Activated B cell treated with CpG ODN at 0.5 μM for 24 hours (primary cell): ENCODE measurements at regions not wholly inside any gene's neighbourhood (a gene's known extent, or its start where the extent isn't known, plus 50 kb on each side); places are given as distances from the start of the nearest gene placed in this dataset.
"Not testable (repeated sequence)": the region's sequence is repeated elsewhere in the genome, so short reads cannot be mapped to it uniquely, and the experiment has no call there.

Experiments
- ATAC-seq: fragments of 200-7000 bp; cut with Tn5 transposase; one replicate; pipeline ENCODE4 v1.10.0; 2021; ENCODE audit warnings: low read depth, mild to moderate bottlenecking, moderate library complexity
- CTCF ChIA-PET: fragments of 350-600 bp; sonication (Branson Sonifier 250); formaldehyde crosslinking; loops from one replicate; lab custom pipeline; 2021; ENCODE audit warnings: antibody characterized with exemption; lab: Charles Lee
- POLR2A ChIA-PET: fragments of 350-600 bp; sonication (Branson Sonifier 250); formaldehyde crosslinking; loops from one replicate; lab custom pipeline; 2021; ENCODE audit warnings: antibody characterized with exemption; lab: Charles Lee
- DNase-seq: peaks from one replicate; pipeline ENCODE4 v3.0.0; 2022
- H3K27ac Mint-ChIP-seq: one replicate; pipeline ENCODE4 v1.8.0; 2020; ENCODE audit warnings: mixed read lengths
- H3K27me3 Mint-ChIP-seq: one replicate; pipeline ENCODE4 v1.8.0; 2021; ENCODE audit warnings: mixed read lengths
- H3K36me3 Mint-ChIP-seq: one replicate; pipeline ENCODE4 v1.8.0; 2021; ENCODE audit warnings: low read depth, mixed read lengths
- H3K4me1 Mint-ChIP-seq: one replicate; pipeline ENCODE4 v1.8.0; 2021; ENCODE audit warnings: mixed read lengths
- H3K4me3 Mint-ChIP-seq: one replicate; pipeline ENCODE4 v1.8.0; 2020; ENCODE audit warnings: mild to moderate bottlenecking, mixed read lengths
- H3K9me3 Mint-ChIP-seq: one replicate; pipeline ENCODE4 v1.8.0; 2020; ENCODE audit warnings: mixed read lengths
- intact Hi-C: fragments of 100-400 bp; cut with micrococcal nuclease; formaldehyde crosslinking; loops from one replicate; pipeline ENCODE4 v1.15.1; 2024
- TF ChIP-seq, protein P1 (sequence below): fragments of 200-600 bp; IDR thresholded peaks from one replicate; pipeline ENCODE4 v1.8.0; 2022; ENCODE audit warnings: antibody characterized with exemption, mild to moderate bottlenecking

DNA sequence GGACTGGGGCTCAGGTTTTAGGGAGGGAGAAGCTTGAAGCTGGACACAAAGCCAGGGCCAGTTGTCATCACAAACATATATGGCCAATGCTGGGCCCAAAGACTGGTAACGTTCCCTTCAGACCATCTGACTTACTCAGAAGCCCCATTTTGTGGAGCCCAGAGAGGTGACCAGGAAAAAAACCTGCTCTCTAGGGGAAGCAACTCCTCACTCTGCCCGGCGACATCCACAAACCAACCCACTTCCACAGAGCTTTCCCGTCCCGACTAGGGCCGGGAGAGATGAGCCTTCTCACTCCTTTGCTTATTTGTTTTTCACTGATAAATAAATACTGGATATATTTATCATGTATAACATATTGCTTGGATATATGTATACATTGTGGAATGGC lies 180.9 kb upstream of the RTL1 start:
- Mint-ChIP-seq H3K27me3 (peaks cover 5% of the 10 kb centered on the region), H3K9me3 (peaks cover 6% of the 10 kb centered on the region), H3K27ac (no peak overlapping the region), H3K36me3 (no peaks in the 10 kb centered on the region), H3K4me1 (no peaks in the 10 kb centered on the region), H3K4me3 (no peak overlapping the region)
- DNase-seq, result no peak
- intact Hi-C loops, result no loop called here
- ATAC-seq, result no peak
- TF ChIP-seq, protein P1, sequence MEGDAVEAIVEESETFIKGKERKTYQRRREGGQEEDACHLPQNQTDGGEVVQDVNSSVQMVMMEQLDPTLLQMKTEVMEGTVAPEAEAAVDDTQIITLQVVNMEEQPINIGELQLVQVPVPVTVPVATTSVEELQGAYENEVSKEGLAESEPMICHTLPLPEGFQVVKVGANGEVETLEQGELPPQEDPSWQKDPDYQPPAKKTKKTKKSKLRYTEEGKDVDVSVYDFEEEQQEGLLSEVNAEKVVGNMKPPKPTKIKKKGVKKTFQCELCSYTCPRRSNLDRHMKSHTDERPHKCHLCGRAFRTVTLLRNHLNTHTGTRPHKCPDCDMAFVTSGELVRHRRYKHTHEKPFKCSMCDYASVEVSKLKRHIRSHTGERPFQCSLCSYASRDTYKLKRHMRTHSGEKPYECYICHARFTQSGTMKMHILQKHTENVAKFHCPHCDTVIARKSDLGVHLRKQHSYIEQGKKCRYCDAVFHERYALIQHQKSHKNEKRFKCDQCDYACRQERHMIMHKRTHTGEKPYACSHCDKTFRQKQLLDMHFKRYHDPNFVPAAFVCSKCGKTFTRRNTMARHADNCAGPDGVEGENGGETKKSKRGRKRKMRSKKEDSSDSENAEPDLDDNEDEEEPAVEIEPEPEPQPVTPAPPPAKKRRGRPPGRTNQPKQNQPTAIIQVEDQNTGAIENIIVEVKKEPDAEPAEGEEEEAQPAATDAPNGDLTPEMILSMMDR, result no peak
- ChIA-PET POLR2A (no interaction called here), CTCF (no interaction called here)

DNA sequence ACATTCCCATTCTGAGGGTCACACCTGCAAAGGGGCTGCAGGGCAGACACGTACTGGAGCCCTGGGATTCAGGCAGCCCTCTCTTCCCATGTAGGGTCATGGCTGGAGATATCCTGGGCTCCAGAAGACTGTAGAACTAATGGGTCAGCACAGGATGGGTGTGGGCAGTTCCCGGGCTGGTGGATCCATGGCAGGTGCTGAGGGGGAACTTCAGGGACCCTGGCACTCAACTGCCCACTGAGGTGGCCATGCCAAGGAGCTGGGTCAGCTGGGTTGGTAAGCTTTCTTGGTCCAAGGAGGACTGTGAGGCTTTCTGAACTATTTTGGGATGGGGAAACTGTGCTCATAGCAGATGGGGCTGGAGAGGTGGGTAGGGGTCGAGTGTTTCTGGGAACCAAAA lies 183.4 kb upstream of the RTL1 start:
- Mint-ChIP-seq H3K27me3 (peaks cover 2% of the 10 kb centered on the region), H3K36me3 (no peaks in the 10 kb centered on the region), H3K4me3 (no peak overlapping the region), H3K27ac (no peak overlapping the region), H3K9me3 (peaks cover 3% of the 10 kb centered on the region), H3K4me1 (no peaks in the 10 kb centered on the region)
- no peak for DNase-seq
- ATAC-seq, result no peak
- TF ChIP-seq, protein P1, result no peak
- CTCF ChIA-PET, result no interaction called here
- POLR2A ChIA-PET, result no interaction called here
- intact Hi-C loops, result no loop called here

DNA sequence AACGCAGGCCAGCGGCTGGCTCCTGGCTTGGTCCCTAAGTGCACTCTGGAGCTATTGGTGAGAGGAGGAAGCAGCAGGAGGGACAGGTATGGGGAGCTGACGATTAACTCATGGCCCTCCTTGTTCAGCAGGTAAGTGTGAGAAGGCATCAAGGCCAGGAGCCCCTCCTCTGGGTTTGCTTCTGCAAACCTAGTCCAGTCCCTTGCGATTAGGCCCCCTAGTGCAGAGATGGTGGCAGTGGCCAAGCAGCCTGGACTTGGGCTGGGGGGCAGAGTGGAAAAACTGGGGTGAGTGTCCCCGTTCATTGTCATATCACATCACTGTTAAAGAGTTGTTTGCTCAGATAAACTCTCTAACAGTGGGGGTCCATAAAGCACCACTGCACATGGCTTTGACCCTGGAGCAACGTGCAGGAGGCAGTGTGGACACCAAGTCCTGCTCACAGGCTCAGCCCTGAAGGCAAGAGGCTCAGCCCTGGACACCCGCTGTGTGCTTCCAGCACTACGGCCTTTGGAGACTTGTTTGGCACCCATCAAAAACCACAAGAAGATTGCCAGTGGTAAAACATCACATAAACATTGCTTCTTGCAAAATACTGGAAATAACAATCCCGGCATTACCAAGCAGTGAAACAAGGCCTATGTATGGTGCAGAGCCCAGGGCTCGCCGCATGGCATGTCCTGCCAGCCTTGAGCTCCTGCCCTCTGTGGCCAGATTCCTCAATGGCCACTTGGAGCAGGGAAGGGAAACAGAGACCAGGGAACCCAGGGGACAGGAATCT lies 184.3 kb upstream of the RTL1 start:
- ATAC-seq (no peak), DNase-seq (no peak)
- H3K4me1 Mint-ChIP-seq, result no peaks in the 10 kb centered on the region
- ChIA-PET CTCF (no interaction called here), POLR2A (no interaction called here)
- H3K4me3 Mint-ChIP-seq, result no peak overlapping the region
- intact Hi-C loops, result no loop called here
- TF ChIP-seq, protein P1, result no peak
- no peak overlapping the region for H3K27ac Mint-ChIP-seq
- H3K36me3 Mint-ChIP-seq, result no peaks in the 10 kb centered on the region
- H3K9me3 Mint-ChIP-seq, result peaks cover 3% of the 10 kb centered on the region
- H3K27me3 Mint-ChIP-seq, result peaks cover 2% of the 10 kb centered on the region

DNA sequence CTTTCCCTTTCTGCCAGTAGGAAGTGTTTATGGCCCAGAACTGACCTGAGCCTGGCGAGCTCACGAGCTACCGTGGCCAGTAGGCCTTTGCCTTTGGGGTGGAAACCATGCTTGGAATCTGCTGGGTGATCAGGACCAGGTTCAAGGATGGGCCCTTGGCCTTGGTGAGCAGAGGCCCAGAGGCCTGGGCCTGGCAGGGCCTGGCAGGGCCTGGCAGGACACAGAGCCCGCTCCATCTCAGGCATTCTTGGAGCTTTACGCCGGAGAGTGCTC lies 184.8 kb upstream of the RTL1 start:
- no peak overlapping the region for H3K4me3 Mint-ChIP-seq
- H3K9me3 Mint-ChIP-seq, result peaks cover 3% of the 10 kb centered on the region
- no peaks in the 10 kb centered on the region for H3K36me3 Mint-ChIP-seq
- no peak for ATAC-seq
- no peaks in the 10 kb centered on the region for H3K4me1 Mint-ChIP-seq
- POLR2A ChIA-PET, result no interaction called here
- no peak for DNase-seq
- H3K27me3 Mint-ChIP-seq, result peaks cover 2% of the 10 kb centered on the region
- CTCF ChIA-PET, result no interaction called here
- TF ChIP-seq, protein P1, result no peak
- no peak overlapping the region for H3K27ac Mint-ChIP-seq
- intact Hi-C loops, result no loop called here

DNA sequence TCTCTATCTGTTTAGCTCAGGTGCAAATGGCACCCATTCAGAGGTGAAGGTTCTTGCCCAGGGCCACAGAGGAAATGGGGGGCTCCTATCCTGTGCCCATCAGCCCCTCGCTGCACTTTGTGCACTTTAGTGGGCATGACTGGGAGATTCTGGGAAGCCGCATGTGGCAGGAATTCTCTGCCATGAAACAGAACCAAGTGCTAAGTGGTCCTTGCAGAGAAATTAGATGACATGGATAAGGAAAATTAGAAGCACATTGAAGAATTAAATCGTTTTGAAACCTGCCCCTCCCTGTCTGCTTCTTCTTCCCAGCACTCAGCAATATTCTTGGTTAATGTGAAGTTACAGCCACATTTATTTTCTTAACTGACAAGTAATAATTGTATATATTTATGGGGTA lies 185.2 kb upstream of the RTL1 start:
- ATAC-seq (no peak), DNase-seq (no peak)
- Mint-ChIP-seq H3K27ac (no peak overlapping the region), H3K36me3 (no peaks in the 10 kb centered on the region), H3K4me3 (no peak overlapping the region), H3K4me1 (no peaks in the 10 kb centered on the region), H3K9me3 (peaks cover 3% of the 10 kb centered on the region), H3K27me3 (peaks cover 2% of the 10 kb centered on the region)
- CTCF ChIA-PET, result no interaction called here
- intact Hi-C loops, result no loop called here
- POLR2A ChIA-PET, result no interaction called here
- TF ChIP-seq, protein P1, result no peak

GRCh38 chr14:101090478-101090877 lies 187.0 kb upstream of the RTL1 start:
- H3K27ac Mint-ChIP-seq, H3K9me3 Mint-ChIP-seq, DNase-seq, POLR2A ChIA-PET, ATAC-seq, intact Hi-C loops, H3K4me1 Mint-ChIP-seq, H3K27me3 Mint-ChIP-seq, H3K4me3 Mint-ChIP-seq, H3K36me3 Mint-ChIP-seq, CTCF ChIA-PET: not testable (repeated sequence)
